NOMO-1 treated with DMSO at 0.1 percent for 48 hours (cell line): ENCODE measurements at regions not wholly inside any gene's neighbourhood (a gene's known extent, or its start where the extent isn't known, plus 50 kb on each side); places are given as distances from the start of the nearest gene placed in this dataset.

Experiments used
- DNase-seq: peaks from one replicate; lab custom pipeline; 2025; ENCODE audit not compliant: unreplicated experiment; lab: John Stamatoyannopoulos, UW

GRCh38 chr2:65662654-65663432 is 230.4 kb upstream of the SPRED2 start:
- no peak for DNase-seq

GRCh38 chr2:65661980-65662653 is 229.7 kb upstream of the SPRED2 start:
- DNase-seq = no peak

- DNase-seq = no peak
Measured at GRCh38 chr2:65660340-65660739, 227.9 kb upstream of the SPRED2 start.

- DNase-seq = no peak
Measured at GRCh38 chr2:65658881-65659280, 226.5 kb upstream of the SPRED2 start.

- no peak for DNase-seq
Measured at GRCh38 chr2:65658266-65658665, 225.9 kb upstream of the SPRED2 start.

GRCh38 chr2:65656160-65656718 is 223.8 kb upstream of the SPRED2 start:
- no peak for DNase-seq

GRCh38 chr2:65655000-65655399 is 222.6 kb upstream of the SPRED2 start:
- DNase-seq = no peak

GRCh38 chr2:65654496-65654895 is 222.1 kb upstream of the SPRED2 start:
- DNase-seq = no peak

- DNase-seq = no peak
Measured at GRCh38 chr2:65652066-65652465, 219.7 kb upstream of the SPRED2 start.

GRCh38 chr2:65649811-65650589 is 217.6 kb upstream of the SPRED2 start:
- DNase-seq = no peak

GRCh38 chr2:65647249-65647842 is 214.9 kb upstream of the SPRED2 start:
- DNase-seq = peak; percentile 58

GRCh38 chr2:65640793-65641103 is 208.3 kb upstream of the SPRED2 start:
- DNase-seq = no peak

- no peak for DNase-seq
Measured at GRCh38 chr2:65639156-65639864, 206.9 kb upstream of the SPRED2 start.

GRCh38 chr2:65638443-65638842 is 206.0 kb upstream of the SPRED2 start:
- no peak for DNase-seq

GRCh38 chr2:65636813-65637483 is 204.5 kb upstream of the SPRED2 start:
- DNase-seq = no peak

- DNase-seq = no peak
Measured at GRCh38 chr2:65636024-65636423, 203.6 kb upstream of the SPRED2 start.

GRCh38 chr2:65634304-65634703 is 201.9 kb upstream of the SPRED2 start:
- DNase-seq = no peak

- peak; percentile 87 for DNase-seq
Measured at GRCh38 chr2:65630643-65631042, 198.2 kb upstream of the SPRED2 start.

GRCh38 chr2:65628156-65628555 is 195.8 kb upstream of the SPRED2 start:
- DNase-seq = no peak

GRCh38 chr2:65626831-65627230 is 194.4 kb upstream of the SPRED2 start:
- no peak for DNase-seq
